SU-DHL-6 (cell line): ENCODE measurements at regions not wholly inside any gene's neighbourhood (a gene's known extent, or its start where the extent isn't known, plus 50 kb on each side); places are given as distances from the start of the nearest gene placed in this dataset.

Source experiments
- H2AFZ ChIP-seq: fragments of 200-600 bp; sonication (generic); 2 replicates; pipeline ENCODE4 v1.6.1; 2014; ENCODE audit warnings: low read depth, mild to moderate bottlenecking, moderate library complexity, mixed read lengths, antibody characterized with exemption, low read length; ENCODE audit not compliant: severe bottlenecking
- H3F3A ChIP-seq: fragments of 200-600 bp; shearing (Covaris generic); 2 replicates; pipeline ENCODE4 v1.6.0; 2016; ENCODE audit warnings: antibody characterized with exemption, mild to moderate bottlenecking; ENCODE audit not compliant: insufficient read depth
- H3K27ac ChIP-seq: fragments of 200-600 bp; sonication (generic); 2 replicates; pipeline ENCODE4 v1.5.1; 2016; ENCODE audit warnings: low read depth, mild to moderate bottlenecking, low read length, moderate library complexity, mixed read lengths
- H3K27me3 ChIP-seq: fragments of 200-600 bp; sonication (generic), shearing (Covaris generic); 2 replicates; pipeline ENCODE4 v1.6.0; 2014; ENCODE audit warnings: mild to moderate bottlenecking, low read length
- H3K36me3 ChIP-seq: fragments of 200-600 bp; sonication (generic); 2 replicates; pipeline ENCODE4 v1.6.1; 2014; ENCODE audit warnings: mild to moderate bottlenecking, low read length, mixed read lengths
- H3K4me2 ChIP-seq: fragments of 300-600, 200-600 bp; shearing (Covaris generic), sonication (generic); 2 replicates; pipeline ENCODE4 v1.6.0; 2014; ENCODE audit warnings: low read length, low read depth, mild to moderate bottlenecking; ENCODE audit not compliant: poor library complexity, severe bottlenecking
- H3K4me3 ChIP-seq: fragments of 200-600 bp; sonication (generic); 2 replicates; pipeline ENCODE4 v1.5.1; 2014; ENCODE audit warnings: antibody characterized with exemption, low read length, mild to moderate bottlenecking, mixed read lengths; ENCODE audit not compliant: insufficient read depth, poor library complexity, severe bottlenecking
- H3K79me2 ChIP-seq: fragments of 200-600 bp; sonication (generic); 2 replicates; pipeline ENCODE4 v1.6.1; 2014; ENCODE audit warnings: mild to moderate bottlenecking, low read length, moderate library complexity; ENCODE audit not compliant: insufficient read depth
- H3K9ac ChIP-seq: fragments of 200-600 bp; sonication (generic); 2 replicates; pipeline ENCODE4 v1.7.0; 2014; ENCODE audit warnings: mild to moderate bottlenecking, low read length
- H3K9me2 ChIP-seq: fragments of 200-600 bp; sonication (generic); replicated peaks from 2 replicates; pipeline ENCODE4 v1.6.1; 2014; ENCODE audit warnings: low read length; ENCODE audit not compliant: insufficient read depth
- H3K9me3 ChIP-seq: fragments of 200-600 bp; sonication (generic); 2 replicates; pipeline ENCODE4 v1.6.1; 2014; ENCODE audit warnings: low read length, mixed read lengths; ENCODE audit not compliant: insufficient read depth
- H4K20me1 ChIP-seq: fragments of 200-600 bp; sonication (generic); 2 replicates; pipeline ENCODE4 v1.6.1; 2014; ENCODE audit warnings: low read depth, mild to moderate bottlenecking, antibody characterized with exemption, low read length, moderate library complexity, mixed read lengths
- CTCF ChIP-seq: fragments of 200-600 bp; sonication (generic); IDR thresholded peaks from one replicate; pipeline ENCODE4 v1.5.1; 2017; ENCODE audit warnings: antibody characterized with exemption, mild to moderate bottlenecking, low read length, moderate library complexity; ENCODE audit not compliant: insufficient read depth, poor library complexity, severe bottlenecking
- EZH2phosphoT487 ChIP-seq: fragments of 200-600 bp; sonication (generic), shearing (Covaris generic); conservative IDR thresholded peaks from 2 replicates; pipeline ENCODE4 v1.6.1; 2018; ENCODE audit warnings: mild to moderate bottlenecking, antibody characterized with exemption, low read length, moderate library complexity, mixed read lengths

DNA sequence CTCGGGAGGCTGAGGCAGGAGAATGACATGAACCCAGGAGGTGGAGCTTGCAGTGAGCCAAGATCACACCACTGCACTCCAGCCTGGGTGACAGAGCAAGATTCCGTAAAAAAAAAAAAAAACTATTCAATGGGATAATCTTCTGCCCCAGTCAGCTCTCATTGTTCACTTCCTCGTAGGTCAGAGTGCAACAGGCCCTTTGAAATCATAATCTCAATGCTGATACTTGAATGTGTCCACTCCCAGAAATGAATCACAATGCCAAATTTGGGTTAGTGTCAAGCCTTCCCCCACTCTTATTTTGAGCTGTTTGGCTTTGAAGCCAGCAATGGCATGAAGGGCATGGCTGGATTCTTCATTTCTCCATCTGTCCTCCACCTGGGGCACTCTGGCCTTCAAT lies 610.3 kb upstream of the KLF4 start:
- H3K27me3 ChIP-seq = no peaks in the 10 kb centered on the region
- H3K79me2 ChIP-seq = no peaks in the 10 kb centered on the region
- no peak overlapping the region for H2AFZ ChIP-seq
- H3F3A ChIP-seq = no peaks in the 10 kb centered on the region
- H3K9me3 ChIP-seq = no peaks in the 10 kb centered on the region
- no peaks in the 10 kb centered on the region for H4K20me1 ChIP-seq
- H3K27ac ChIP-seq = no peak overlapping the region
- H3K4me3 ChIP-seq = no peak overlapping the region
- no peaks in the 10 kb centered on the region for H3K9me2 ChIP-seq
- no peak for TF ChIP-seq CTCF
- no peaks in the 10 kb centered on the region for H3K36me3 ChIP-seq
- H3K9ac ChIP-seq = no peak overlapping the region
- no peak overlapping the region for H3K4me2 ChIP-seq

GRCh38 chr9:108095496-108095895 lies 605.9 kb upstream of the KLF4 start:
- H3F3A ChIP-seq = no peaks in the 10 kb centered on the region
- H3K27ac ChIP-seq = no peak overlapping the region
- no peaks in the 10 kb centered on the region for H4K20me1 ChIP-seq
- no peak overlapping the region for H3K4me3 ChIP-seq
- no peaks in the 10 kb centered on the region for H3K36me3 ChIP-seq
- no peaks in the 10 kb centered on the region for H3K27me3 ChIP-seq
- TF ChIP-seq EZH2phosphoT487 (no peak), CTCF (no peak)
- no peaks in the 10 kb centered on the region for H3K9me2 ChIP-seq
- H3K9ac ChIP-seq = no peak overlapping the region
- no peak overlapping the region for H3K4me2 ChIP-seq
- no peaks in the 10 kb centered on the region for H3K9me3 ChIP-seq
- H2AFZ ChIP-seq = no peak overlapping the region
- H3K79me2 ChIP-seq = no peaks in the 10 kb centered on the region

DNA sequence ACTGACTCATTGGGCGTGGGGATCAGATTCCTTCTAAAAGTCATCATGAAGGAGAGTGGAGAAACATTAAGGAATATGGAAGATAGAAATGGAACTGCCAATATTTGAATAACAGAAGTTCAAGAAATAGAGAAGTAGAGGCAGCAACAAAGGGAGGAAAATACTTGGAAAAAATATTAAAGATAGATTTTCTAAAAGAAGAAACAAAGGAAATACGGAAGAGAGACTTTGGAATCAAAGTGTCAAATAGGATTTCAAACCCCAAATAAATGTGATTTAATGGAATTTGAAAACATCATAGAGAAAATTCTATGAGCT lies 605.1 kb upstream of the KLF4 start:
- Histone ChIP-seq H3K36me3 (no peaks in the 10 kb centered on the region), H3K9me2 (no peaks in the 10 kb centered on the region), H3K9ac (no peak overlapping the region), H3K4me2 (no peak overlapping the region), H3K79me2 (no peaks in the 10 kb centered on the region), H3K4me3 (no peak overlapping the region), H3F3A (no peaks in the 10 kb centered on the region), H3K9me3 (no peaks in the 10 kb centered on the region), H4K20me1 (no peaks in the 10 kb centered on the region), H2AFZ (no peak overlapping the region), H3K27me3 (no peaks in the 10 kb centered on the region), H3K27ac (no peak overlapping the region)
- no peak for TF ChIP-seq CTCF
- TF ChIP-seq EZH2phosphoT487 = no peak
